Type B pancreatic cell (in vitro differentiated cells): ENCODE measurements at regions not wholly inside any gene's neighbourhood (a gene's known extent, or its start where the extent isn't known, plus 50 kb on each side); places are given as distances from the start of the nearest gene placed in this dataset.

ENCODE experiments used
- DNase-seq: peaks from one replicate; pipeline ENCODE4 v3.0.0; 2021; ENCODE audit warnings: mixed read lengths; ENCODE audit not compliant: unreplicated experiment; ENCODE audit errors: extremely low spot score
- H3K27ac Mint-ChIP-seq: 2 replicates; pipeline ENCODE4 v1.8.0; 2021; ENCODE audit warnings: mild to moderate bottlenecking, mixed read lengths
- H3K27me3 Mint-ChIP-seq: 2 replicates; pipeline ENCODE4 v1.8.0; 2021; ENCODE audit warnings: mixed read lengths
- H3K36me3 Mint-ChIP-seq: 2 replicates; pipeline ENCODE4 v1.8.0; 2021; ENCODE audit warnings: mixed read lengths
- H3K4me1 Mint-ChIP-seq: one replicate; pipeline ENCODE4 v1.8.0; 2021; ENCODE audit warnings: mixed read lengths; ENCODE audit not compliant: unreplicated experiment
- H3K4me3 Mint-ChIP-seq: 2 replicates; pipeline ENCODE4 v1.8.0; 2021; ENCODE audit warnings: mild to moderate bottlenecking, mixed read lengths
- H3K9me3 Mint-ChIP-seq: 2 replicates; pipeline ENCODE4 v1.8.0; 2021; ENCODE audit warnings: mixed read lengths
- CTCF ChIP-seq: fragments of 200-600 bp; sonication (generic); conservative IDR thresholded peaks from 2 replicates; pipeline ENCODE4 v1.5.0; 2021; ENCODE audit warnings: antibody characterized with exemption, mild to moderate bottlenecking

GRCh38 chr13:95357875-95358274, 56.6 kb upstream of the ABCC4 start:
- H3K4me1 Mint-ChIP-seq, result peaks cover 18% of the 10 kb centered on the region
- peaks cover 4% of the 10 kb centered on the region for H3K27me3 Mint-ChIP-seq
- TF ChIP-seq CTCF, result no peak
- DNase-seq, result no peak
- H3K36me3 Mint-ChIP-seq, result no peaks in the 10 kb centered on the region
- H3K27ac Mint-ChIP-seq, result no peak overlapping the region
- H3K4me3 Mint-ChIP-seq, result no peak overlapping the region
- no peaks in the 10 kb centered on the region for H3K9me3 Mint-ChIP-seq

- DNase-seq, result no peak
- H3K27ac Mint-ChIP-seq, result no peak overlapping the region
- no peaks in the 10 kb centered on the region for H3K9me3 Mint-ChIP-seq
- H3K4me1 Mint-ChIP-seq, result peaks cover 12% of the 10 kb centered on the region
- H3K36me3 Mint-ChIP-seq, result no peaks in the 10 kb centered on the region
- H3K27me3 Mint-ChIP-seq, result peaks cover 4% of the 10 kb centered on the region
- H3K4me3 Mint-ChIP-seq, result no peak overlapping the region
- TF ChIP-seq CTCF, result no peak
Measured at GRCh38 chr13:95360052-95360451, 58.8 kb upstream of the ABCC4 start.

GRCh38 chr13:95360464-95361097, 59.3 kb upstream of the ABCC4 start:
- H3K4me1 Mint-ChIP-seq, result peaks cover 6% of the 10 kb centered on the region
- TF ChIP-seq CTCF, result no peak
- H3K9me3 Mint-ChIP-seq, result peaks cover 5% of the 10 kb centered on the region
- H3K27me3 Mint-ChIP-seq, result peaks cover 4% of the 10 kb centered on the region
- H3K27ac Mint-ChIP-seq, result no peak overlapping the region
- H3K4me3 Mint-ChIP-seq, result peak overlapping the region; percentile 44
- H3K36me3 Mint-ChIP-seq, result no peaks in the 10 kb centered on the region
- DNase-seq, result no peak

- Mint-ChIP-seq H3K27ac (no peak overlapping the region), H3K36me3 (no peaks in the 10 kb centered on the region), H3K9me3 (peaks cover 6% of the 10 kb centered on the region), H3K4me1 (peaks cover 4% of the 10 kb centered on the region), H3K27me3 (peaks cover 4% of the 10 kb centered on the region), H3K4me3 (no peak overlapping the region)
- DNase-seq, result no peak
- TF ChIP-seq CTCF, result no peak
Measured at GRCh38 chr13:95361686-95362085, 60.4 kb upstream of the ABCC4 start.

GRCh38 chr13:95362666-95363065, 61.4 kb upstream of the ABCC4 start:
- H3K36me3 Mint-ChIP-seq, result no peaks in the 10 kb centered on the region
- H3K4me3 Mint-ChIP-seq, result no peak overlapping the region
- peaks cover 12% of the 10 kb centered on the region for H3K4me1 Mint-ChIP-seq
- no peak for DNase-seq
- H3K27me3 Mint-ChIP-seq, result peaks cover 4% of the 10 kb centered on the region
- H3K27ac Mint-ChIP-seq, result no peak overlapping the region
- H3K9me3 Mint-ChIP-seq, result peaks cover 6% of the 10 kb centered on the region
- TF ChIP-seq CTCF, result no peak
